Mesenchymal stem cell (in vitro differentiated cells and primary cell): ENCODE measurements at regions not wholly inside any gene's neighbourhood (a gene's known extent, or its start where the extent isn't known, plus 50 kb on each side); places are given as distances from the start of the nearest gene placed in this dataset.
A peak's percentile ranks its signal among the peaks of the same experiment; 100 is the strongest.

Source experiments
- DNase-seq: peaks from one replicate; pipeline ENCODE4 v3.0.0-alpha.2; 2013
- H2AFZ ChIP-seq: one replicate; pipeline ENCODE4 v1.6.1; 2013; ENCODE audit warnings: low read depth, mild to moderate bottlenecking, control low read depth, inconsistent platforms, low read length, moderate library complexity
- H2AK5ac ChIP-seq: 2 replicates; pipeline ENCODE4 v1.6.1; 2013; ENCODE audit warnings: low read length, moderate library complexity, mild to moderate bottlenecking, inconsistent platforms; ENCODE audit not compliant: severe bottlenecking
- H2BK120ac ChIP-seq: one replicate; pipeline ENCODE4 v1.6.1; 2013; ENCODE audit warnings: low read depth, mild to moderate bottlenecking, inconsistent platforms, low read length, moderate library complexity
- H2BK12ac ChIP-seq, 2 experiments: one replicate each; pipeline ENCODE4 v1.6.1; 2013; ENCODE audit warnings: inconsistent platforms in 2 of 2, low read length in 2 of 2, mild to moderate bottlenecking in 2 of 2, moderate library complexity in 2 of 2, control low read depth in 1 of 2
- H2BK15ac ChIP-seq: one replicate; pipeline ENCODE4 v1.6.1; 2013; ENCODE audit warnings: mild to moderate bottlenecking, low read depth, inconsistent platforms; ENCODE audit not compliant: poor library complexity, severe bottlenecking
- H2BK5ac ChIP-seq: 2 replicates; pipeline ENCODE4 v1.6.1; 2013; ENCODE audit warnings: low read depth, mild to moderate bottlenecking, low read length, control low read depth, inconsistent platforms; ENCODE audit not compliant: poor library complexity, severe bottlenecking
- H3K14ac ChIP-seq, 2 experiments: one replicate each; pipeline ENCODE4 v1.6.1; 2013; ENCODE audit warnings: inconsistent platforms in 2 of 2, low read length in 2 of 2, control low read depth in 1 of 2, mild to moderate bottlenecking in 1 of 2, moderate library complexity in 1 of 2
- H3K18ac ChIP-seq, 2 experiments: one replicate each; pipeline ENCODE4 v1.6.1; 2013; ENCODE audit warnings: inconsistent platforms in 2 of 2, low read length in 2 of 2, control low read depth in 1 of 2, low read depth in 1 of 2, mild to moderate bottlenecking in 1 of 2
- H3K23ac ChIP-seq, 2 experiments: one replicate each; pipeline ENCODE4 v1.6.1; 2013; ENCODE audit warnings: inconsistent platforms in 2 of 2, low read length in 2 of 2, mild to moderate bottlenecking in 2 of 2, moderate library complexity in 2 of 2, control low read depth in 1 of 2
- H3K27ac ChIP-seq: 2 replicates; pipeline ENCODE4 v1.5.1; 2013; ENCODE audit warnings: mild to moderate bottlenecking, moderate library complexity, low read length, control low read depth, inconsistent platforms; ENCODE audit not compliant: poor library complexity, severe bottlenecking
- H3K27me3 ChIP-seq, 2 experiments: 2 replicates each; pipeline versions ENCODE4 v1.6.1 to v1.7.0; 2013; ENCODE audit warnings: low read length in 2 of 2, mild to moderate bottlenecking in 2 of 2, moderate library complexity in 2 of 2, control low read depth in 1 of 2, inconsistent platforms in 1 of 2; ENCODE audit not compliant: control insufficient read depth in 1 of 2, insufficient read depth in 1 of 2
- H3K36me3 ChIP-seq, 2 experiments: 2 replicates each; pipeline versions ENCODE4 v1.6.1 to v1.7.0; 2013; ENCODE audit warnings: low read length in 2 of 2, control low read depth in 1 of 2, inconsistent platforms in 1 of 2, low read depth in 1 of 2, mild to moderate bottlenecking in 1 of 2; ENCODE audit not compliant: insufficient read depth in 2 of 2, control insufficient read depth in 1 of 2
- H3K4ac ChIP-seq, 2 experiments: one replicate each; pipeline ENCODE4 v1.6.1; 2013; ENCODE audit warnings: inconsistent platforms in 2 of 2, low read length in 2 of 2, mild to moderate bottlenecking in 2 of 2, moderate library complexity in 2 of 2, control low read depth in 1 of 2, low read depth in 1 of 2
- H3K4me1 ChIP-seq: 2 replicates; pipeline ENCODE4 v1.6.1; 2013; ENCODE audit warnings: low read depth, low read length, control low read depth; ENCODE audit not compliant: control insufficient read depth, insufficient read depth
- H3K4me2 ChIP-seq: 2 replicates; pipeline ENCODE4 v1.6.1; 2013; ENCODE audit warnings: low read length, mild to moderate bottlenecking, inconsistent platforms; ENCODE audit not compliant: poor library complexity, severe bottlenecking
- H3K4me3 ChIP-seq, 2 experiments: 2 replicates each; pipeline versions ENCODE4 v1.5.1 to v1.7.0; 2013; ENCODE audit warnings: low read length in 2 of 2, mild to moderate bottlenecking in 2 of 2, control low read depth in 1 of 2, low read depth in 1 of 2; ENCODE audit not compliant: insufficient read depth in 1 of 2
- H3K79me1 ChIP-seq: replicated peaks from 2 replicates; pipeline ENCODE4 v1.6.1; 2013; ENCODE audit warnings: mild to moderate bottlenecking, control low read depth, low read length, inconsistent platforms; ENCODE audit not compliant: poor library complexity, severe bottlenecking
- H3K9ac ChIP-seq: 2 replicates; pipeline ENCODE4 v1.7.0; 2013; ENCODE audit warnings: mild to moderate bottlenecking, low read length, moderate library complexity
- H3K9me3 ChIP-seq: 2 replicates; pipeline ENCODE4 v1.7.0; 2013; ENCODE audit warnings: mild to moderate bottlenecking, low read length; ENCODE audit not compliant: control insufficient read depth
- H4K8ac ChIP-seq: one replicate; pipeline ENCODE4 v1.6.1; 2013; ENCODE audit warnings: inconsistent platforms, mild to moderate bottlenecking, low read length, moderate library complexity
- H4K91ac ChIP-seq: one replicate; pipeline ENCODE4 v1.6.1; 2013; ENCODE audit warnings: mild to moderate bottlenecking, low read length, inconsistent platforms
- WGBS: methylation state at CpG from one replicate; pipeline ENCODE4 v1.1.7; 2013; ENCODE audit warnings: mixed read lengths; 5-methylcytosine and 5-hydroxymethylcytosine counted together

DNA sequence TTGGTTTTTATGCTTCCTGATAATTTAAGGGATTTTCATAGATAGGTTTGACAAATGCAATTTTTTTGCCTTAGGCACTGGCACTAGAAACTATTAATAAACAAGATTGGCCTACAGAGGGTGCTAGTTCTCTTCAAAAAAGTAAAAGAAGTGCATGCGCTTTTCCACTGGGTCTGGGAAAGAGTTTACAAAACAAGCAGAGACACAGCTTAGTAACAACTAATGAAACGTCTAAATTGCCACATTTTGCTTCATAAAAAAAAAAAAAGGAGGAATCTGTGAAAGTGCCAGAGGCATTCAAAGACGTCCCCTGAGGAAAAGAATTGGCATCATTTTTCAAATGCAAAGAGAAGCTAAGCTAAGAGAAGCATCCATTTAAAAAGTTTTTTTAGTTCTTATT, 58.3 kb upstream of the EEA1 start:
- Histone ChIP-seq H2BK120ac (no peak overlapping the region), H3K14ac (no peak overlapping the region), H2BK15ac (no peak overlapping the region), H2AFZ (no peak overlapping the region), H3K4me2 (no peak overlapping the region), H3K4me1 (no peaks in the 10 kb centered on the region), H3K23ac (no peak overlapping the region), H2BK5ac (no peak overlapping the region), H3K4ac (no peak overlapping the region), H2BK12ac (no peak overlapping the region), H3K36me3 (no peaks in the 10 kb centered on the region), H3K4me3 (no peak overlapping the region), H3K9ac (peak overlapping the region; percentile 78), H4K8ac (no peak overlapping the region), H3K27me3 (no peaks in the 10 kb centered on the region), H3K18ac (no peak overlapping the region), H2AK5ac (no peak overlapping the region), H4K91ac (no peak overlapping the region), H3K9me3 (peaks cover 9% of the 10 kb centered on the region), H3K79me1 (no peaks in the 10 kb centered on the region), H3K27ac (no peak overlapping the region)
- 0% methylated on average over 2 of the region's 3 CpGs for WGBS
- peak; percentile 83 for DNase-seq

- Histone ChIP-seq H3K4ac (peak overlapping the region in 1 of 2 experiments; percentile 11), H3K14ac (no peak overlapping the region), H4K8ac (peak overlapping the region; percentile 0), H3K9ac (peak overlapping the region; percentile 78), H2BK12ac (peak overlapping the region in 1 of 2 experiments; percentile 3), H3K9me3 (peaks cover 3% of the 10 kb centered on the region), H3K23ac (no peak overlapping the region), H2AFZ (no peak overlapping the region), H3K4me2 (no peak overlapping the region), H3K27me3 (no peaks in the 10 kb centered on the region), H3K4me3 (no peak overlapping the region), H3K18ac (peak overlapping the region; percentile 37 to 61), H2BK15ac (no peak overlapping the region), H4K91ac (no peak overlapping the region), H2AK5ac (no peak overlapping the region), H2BK5ac (no peak overlapping the region), H3K79me1 (no peaks in the 10 kb centered on the region), H2BK120ac (no peak overlapping the region), H3K4me1 (no peaks in the 10 kb centered on the region), H3K27ac (no peak overlapping the region), H3K36me3 (no peaks in the 10 kb centered on the region)
- 77% methylated on average over 4 of the region's 4 CpGs for WGBS
- no peak for DNase-seq
Measured at GRCh38 chr12:92987846-92988621, 58.9 kb upstream of the EEA1 start.

GRCh38 chr12:92988622-92989130, 59.6 kb upstream of the EEA1 start:
- no peak overlapping the region for H2BK12ac ChIP-seq
- H3K4me3 ChIP-seq: no peak overlapping the region
- no peak overlapping the region for H3K14ac ChIP-seq
- no peak overlapping the region for H2AK5ac ChIP-seq
- no peaks in the 10 kb centered on the region for H3K79me1 ChIP-seq
- no peak overlapping the region for H4K8ac ChIP-seq
- H3K23ac ChIP-seq: no peak overlapping the region
- no peak overlapping the region for H4K91ac ChIP-seq
- H2BK5ac ChIP-seq: no peak overlapping the region
- no peaks in the 10 kb centered on the region for H3K27me3 ChIP-seq
- no peaks in the 10 kb centered on the region for H3K9me3 ChIP-seq
- H3K4me1 ChIP-seq: no peaks in the 10 kb centered on the region
- no peak overlapping the region for H2BK15ac ChIP-seq
- no peaks in the 10 kb centered on the region for H3K36me3 ChIP-seq
- H3K18ac ChIP-seq: no peak overlapping the region
- no peak overlapping the region for H3K27ac ChIP-seq
- no peak overlapping the region for H2AFZ ChIP-seq
- DNase-seq: no peak
- H3K4me2 ChIP-seq: no peak overlapping the region
- H3K9ac ChIP-seq: no peak overlapping the region
- H2BK120ac ChIP-seq: no peak overlapping the region
- no peak overlapping the region for H3K4ac ChIP-seq
- WGBS: 100% methylated on average over 1 of the region's 1 CpG

DNA sequence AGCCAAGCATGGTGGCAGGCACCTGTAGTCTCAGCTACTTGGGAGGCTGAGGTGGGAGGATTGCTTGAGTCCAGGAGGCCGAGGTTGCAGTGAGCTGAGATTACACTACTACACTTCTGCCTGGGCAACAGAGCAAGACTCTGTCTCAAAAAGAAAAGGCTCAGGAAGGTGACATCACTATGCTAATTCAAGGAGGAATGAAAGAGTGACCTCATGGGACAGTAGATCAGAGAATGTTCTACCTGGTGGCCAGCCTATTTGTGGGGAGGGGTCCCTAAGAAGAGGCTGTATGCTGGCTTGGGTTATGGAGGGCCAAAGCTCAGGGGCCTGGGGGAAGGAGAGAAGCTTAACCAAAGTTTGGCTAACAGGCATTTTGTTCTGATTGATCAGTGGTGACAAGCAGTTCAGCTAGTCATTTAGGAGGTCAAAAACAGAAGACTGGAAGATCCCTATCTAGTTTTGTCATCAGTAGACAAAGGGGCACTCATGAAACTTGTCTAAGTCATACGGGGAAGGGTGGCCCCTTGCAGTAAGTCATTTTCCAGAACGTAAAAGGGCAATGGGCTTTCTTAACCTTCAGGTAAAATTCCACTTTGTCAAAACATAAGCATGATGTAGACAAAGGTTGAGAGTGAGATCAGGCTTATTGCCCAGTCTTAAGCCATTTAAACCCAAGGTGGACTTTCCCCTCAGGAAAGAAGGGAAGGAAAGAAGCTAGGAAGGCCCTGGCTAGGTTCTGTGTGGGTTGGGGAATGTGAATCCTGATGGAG, 60.8 kb upstream of the EEA1 start:
- no peak overlapping the region for H3K4me3 ChIP-seq
- no peak overlapping the region for H2AFZ ChIP-seq
- H3K27me3 ChIP-seq: no peaks in the 10 kb centered on the region
- no peak overlapping the region for H3K4me2 ChIP-seq
- no peak overlapping the region for H3K9ac ChIP-seq
- H3K79me1 ChIP-seq: no peaks in the 10 kb centered on the region
- no peak for DNase-seq
- peak overlapping the region; percentile 12 to 63 for H2BK12ac ChIP-seq
- H4K91ac ChIP-seq: no peak overlapping the region
- no peak overlapping the region for H2BK5ac ChIP-seq
- H3K4ac ChIP-seq: no peak overlapping the region
- peak overlapping the region; percentile 47 for H2AK5ac ChIP-seq
- H4K8ac ChIP-seq: no peak overlapping the region
- H3K36me3 ChIP-seq: no peaks in the 10 kb centered on the region
- no peaks in the 10 kb centered on the region for H3K9me3 ChIP-seq
- WGBS: 85% methylated on average over 3 of the region's 3 CpGs
- no peak overlapping the region for H2BK120ac ChIP-seq
- H2BK15ac ChIP-seq: peak overlapping the region; percentile 17
- H3K14ac ChIP-seq: no peak overlapping the region
- no peak overlapping the region for H3K27ac ChIP-seq
- no peaks in the 10 kb centered on the region for H3K4me1 ChIP-seq
- H3K18ac ChIP-seq: no peak overlapping the region
- H3K23ac ChIP-seq: no peak overlapping the region
